ENCODE measurements at regions not wholly inside any gene's neighbourhood (a gene's known extent, or its start where the extent isn't known, plus 50 kb on each side); places are given as distances from the start of the nearest gene placed in this dataset.
"Not testable (repeated sequence)": the region's sequence is repeated elsewhere in the genome, so short reads cannot be mapped to it uniquely, and the experiment has no call there.

DNA sequence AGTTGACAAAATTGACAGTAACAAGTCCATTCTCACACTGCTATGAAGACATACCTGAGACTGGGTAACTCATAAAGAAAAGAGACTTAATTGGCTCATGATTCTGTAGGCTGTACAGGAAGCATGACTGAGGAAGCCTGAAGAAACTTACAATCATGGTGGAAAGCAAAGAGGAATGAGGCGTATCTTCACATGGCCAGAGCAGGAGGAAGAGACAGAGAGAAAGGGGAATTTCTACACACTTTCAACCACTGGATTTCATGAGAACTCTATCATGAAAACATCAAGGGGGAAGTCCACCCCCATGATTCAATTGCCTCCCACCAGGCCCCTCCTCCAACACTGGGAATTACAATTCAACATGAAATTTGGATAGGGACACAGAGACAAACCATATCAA, 758.4 kb upstream of the SLITRK1 start:
- no peak for DNase-seq

DNA sequence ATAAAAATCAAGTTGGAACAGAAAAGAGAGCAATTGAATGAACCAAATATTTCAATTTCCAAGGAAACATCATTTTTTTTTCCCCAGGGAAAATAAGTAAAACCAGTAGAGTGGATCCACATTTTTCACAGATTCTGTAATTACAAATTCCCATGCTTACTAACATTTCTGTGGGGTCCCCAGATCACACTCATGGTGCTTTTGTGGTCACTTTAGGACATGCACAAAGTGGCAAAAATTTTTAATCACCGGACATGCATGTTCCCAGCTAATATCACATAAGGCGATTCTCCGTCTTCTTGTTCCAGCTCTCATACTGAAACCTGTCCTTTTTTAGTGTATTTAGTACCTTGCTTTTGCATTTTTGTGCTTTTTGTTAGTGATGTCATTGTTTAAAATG, 748.2 kb upstream of the SLITRK1 start:
- no peak for DNase-seq

DNA sequence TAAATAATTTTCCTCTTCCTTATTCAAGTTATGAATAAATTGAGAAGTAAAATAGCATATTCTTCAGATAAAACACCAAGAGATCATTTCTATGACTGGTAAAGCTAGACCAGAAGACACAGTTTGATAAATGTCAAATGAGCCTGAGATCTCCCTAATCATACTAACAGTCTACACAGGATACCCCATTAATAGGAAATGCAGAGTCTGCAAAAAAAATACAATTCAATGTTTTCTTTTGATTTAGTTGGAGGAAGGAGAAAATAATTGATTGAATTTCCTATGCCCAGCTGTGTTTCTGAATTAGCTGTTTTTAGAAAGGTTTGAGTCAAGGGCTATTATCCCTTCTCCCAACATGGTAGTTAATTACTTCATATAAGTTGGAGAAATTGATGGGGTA, 734.6 kb upstream of the SLITRK1 start:
- DNase-seq = no peak

DNA sequence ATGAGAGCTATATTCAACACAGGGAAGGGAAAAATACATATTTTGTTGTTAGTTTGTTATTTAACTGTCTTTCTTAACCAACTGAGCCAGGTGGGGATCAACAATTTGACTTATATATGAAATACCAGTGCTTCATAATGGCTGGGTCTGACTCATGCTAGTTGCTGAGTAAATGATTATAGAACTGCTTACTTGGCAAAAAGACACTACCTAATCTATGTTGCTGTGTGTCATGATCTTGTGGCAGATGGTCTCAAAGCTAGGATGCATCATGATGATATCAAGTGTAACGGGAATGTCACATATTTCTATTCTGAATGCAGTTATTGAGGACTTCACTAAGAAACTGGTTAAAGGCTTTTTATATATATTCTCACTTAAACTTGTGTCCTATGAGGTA, 727.4 kb upstream of the SLITRK1 start:
- DNase-seq = no peak

DNA sequence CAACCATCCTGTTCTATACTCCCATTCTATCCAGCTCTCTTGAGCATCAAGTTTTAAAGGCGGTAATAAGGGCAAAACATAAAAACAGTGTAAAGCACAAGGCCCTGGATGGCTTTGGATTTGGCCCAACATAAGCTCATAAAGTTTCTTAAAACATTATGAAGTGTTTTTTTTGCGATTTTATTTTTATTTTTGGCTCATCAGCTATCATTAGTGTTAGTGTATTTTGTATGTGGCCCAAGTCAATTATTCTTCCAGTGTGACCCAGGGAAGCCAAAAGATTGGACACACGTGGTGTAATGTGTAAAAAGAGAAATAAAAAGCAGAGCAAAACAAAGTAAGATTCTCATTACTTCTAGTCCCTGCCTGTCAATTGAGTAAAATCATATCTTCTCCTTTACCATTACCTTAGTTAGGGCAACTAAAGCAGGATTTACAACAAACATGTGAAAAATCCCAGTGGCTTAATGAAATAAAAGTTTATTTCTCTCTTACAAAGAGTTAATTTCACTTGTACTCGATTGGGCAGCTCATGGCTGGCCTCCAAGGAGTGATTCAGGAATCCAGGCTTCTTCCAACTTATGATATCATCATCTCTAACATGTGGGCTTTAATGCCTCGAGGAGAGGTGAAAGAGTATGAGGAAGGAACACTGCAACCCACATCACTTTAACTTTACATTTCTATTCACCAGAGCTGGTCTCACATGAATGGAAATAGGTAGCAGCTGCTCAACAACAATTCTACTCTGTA, 725.2 kb upstream of the SLITRK1 start:
- no peak for DNase-seq

DNA sequence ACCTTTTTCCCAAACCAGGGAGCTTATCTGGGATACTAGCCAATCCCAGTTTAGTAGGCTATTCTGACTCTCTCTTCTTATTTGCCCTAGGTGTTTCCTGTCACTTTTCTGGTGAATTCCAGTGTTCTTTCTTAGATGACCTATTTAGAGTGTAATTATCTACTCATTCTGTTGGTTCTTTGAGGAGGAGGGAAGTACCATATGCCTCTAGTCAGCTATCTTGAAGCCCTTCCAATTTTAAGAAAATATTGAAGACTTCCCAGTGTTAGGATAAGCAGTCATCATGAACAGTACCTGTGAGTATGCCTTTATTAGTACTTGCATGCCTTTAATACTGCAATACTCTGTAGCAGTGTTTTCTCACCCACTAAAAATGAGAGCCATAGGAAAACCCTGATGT, 724.3 kb upstream of the SLITRK1 start:
- no peak for DNase-seq

DNA sequence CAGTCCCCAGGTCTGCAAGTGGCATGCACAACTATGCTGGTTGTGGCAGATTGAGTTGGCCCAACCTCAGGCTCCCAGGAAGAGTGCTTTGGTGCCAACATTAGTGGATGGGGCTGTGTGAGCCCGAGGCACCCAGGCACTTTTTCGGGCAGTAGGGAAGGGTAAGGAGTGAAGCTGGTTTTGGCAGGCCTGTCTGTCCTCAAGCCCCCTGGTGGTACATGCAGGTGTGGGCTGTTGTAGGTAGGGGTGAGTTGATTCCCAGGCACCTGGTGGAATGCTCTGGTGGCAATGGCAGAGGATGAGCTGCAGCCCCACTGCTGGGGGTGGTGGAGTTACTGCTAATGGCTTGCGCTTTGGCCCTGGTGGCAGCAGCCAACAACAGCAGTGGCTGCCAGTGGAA, 723.7 kb upstream of the SLITRK1 start:
- no peak for DNase-seq

DNA sequence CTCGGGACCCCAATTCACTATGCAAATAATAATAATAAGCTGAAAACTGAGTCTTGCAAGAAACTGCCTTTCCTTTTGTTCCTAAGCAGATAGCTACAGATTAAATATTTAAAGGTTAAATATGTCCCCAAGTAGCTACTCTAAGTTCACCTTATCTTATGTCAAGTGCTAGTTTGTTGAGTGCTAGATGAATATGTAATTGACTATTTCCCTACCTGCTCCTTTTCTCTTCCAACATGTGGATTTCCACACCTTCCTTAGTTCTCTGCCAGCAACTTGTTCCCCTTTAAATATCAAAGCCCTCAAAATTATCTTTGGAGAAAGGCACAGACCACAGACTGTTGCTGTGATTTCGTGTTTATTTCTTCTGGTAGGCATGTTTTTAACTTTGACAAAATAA, 709.2 kb upstream of the SLITRK1 start:
- DNase-seq = no peak

DNA sequence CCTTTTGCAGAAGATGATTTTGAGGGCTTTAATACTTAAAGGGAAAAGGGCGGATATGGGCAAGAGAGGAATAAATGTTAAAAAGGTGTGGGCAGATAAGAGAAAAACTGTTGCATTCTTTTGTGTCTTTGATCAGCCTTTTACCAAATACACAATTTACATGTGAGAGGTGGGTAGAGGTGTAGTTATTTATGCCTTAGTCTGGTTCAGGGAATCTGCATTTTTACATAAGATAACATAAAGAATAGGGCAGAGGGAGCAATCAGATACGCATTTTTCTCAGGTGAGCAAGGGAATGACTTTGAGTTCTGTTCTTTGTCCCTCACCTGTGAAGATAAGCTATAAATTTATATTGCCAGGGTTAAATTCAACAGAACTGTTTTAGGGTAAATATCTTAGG, 708.4 kb upstream of the SLITRK1 start:
- no peak for DNase-seq

DNA sequence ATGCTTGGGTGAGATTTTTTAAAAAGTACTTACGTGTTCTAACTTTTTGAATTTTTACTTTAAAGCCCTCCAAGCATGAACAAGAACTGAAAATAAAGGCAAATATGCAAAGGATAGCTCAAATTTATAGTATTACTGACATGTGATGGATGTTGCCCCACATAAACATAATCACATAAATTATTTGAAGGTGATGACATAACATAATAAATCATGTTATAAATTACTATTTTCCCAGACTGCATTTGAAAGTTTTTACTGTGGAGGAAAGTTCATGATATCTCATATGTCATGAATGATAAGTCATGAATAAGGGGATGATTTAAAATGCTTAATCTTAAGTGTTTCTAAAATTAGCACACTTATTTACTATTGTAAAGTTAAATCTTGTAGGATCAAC, 705.7 kb upstream of the SLITRK1 start:
- no peak for DNase-seq

DNA sequence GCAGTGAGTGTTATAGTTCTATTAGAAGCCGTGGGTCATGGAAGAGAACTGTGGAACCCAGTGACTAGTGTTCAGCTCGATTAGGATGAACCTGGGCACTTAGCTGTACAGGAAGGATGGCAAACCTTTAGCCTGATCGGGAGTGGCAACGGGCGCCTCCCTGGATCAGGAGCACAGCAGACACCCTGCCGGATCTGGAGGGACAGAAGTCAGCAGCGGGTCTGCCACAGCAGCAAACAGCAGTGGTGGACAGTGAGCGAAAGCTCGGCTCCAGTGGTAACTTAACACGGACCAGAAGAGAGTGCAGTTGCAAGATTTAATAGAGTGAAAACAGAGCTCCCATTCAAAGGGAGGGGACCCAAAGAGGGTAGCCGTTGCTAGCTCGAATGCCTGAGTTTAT, 697.6 kb upstream of the SLITRK1 start:
- not testable (repeated sequence) for DNase-seq

DNA sequence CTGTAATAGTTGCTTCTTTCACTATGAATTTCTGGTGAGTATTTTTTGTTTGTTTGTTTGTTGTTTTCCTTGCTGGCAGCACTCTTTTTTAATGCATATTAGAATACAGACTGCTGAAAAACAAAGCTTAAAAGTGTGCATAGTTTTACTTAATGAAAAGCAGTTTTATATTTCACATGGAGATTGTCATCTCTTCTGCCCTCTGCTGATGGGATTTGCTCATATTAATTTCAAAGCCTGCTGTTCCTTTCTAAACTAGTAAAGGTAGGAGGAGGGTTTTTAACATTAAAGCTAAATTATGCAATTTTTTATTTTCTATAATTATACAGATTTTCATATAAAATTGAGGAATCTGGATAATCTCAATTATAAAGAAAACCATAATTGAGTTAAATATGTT, 692.6 kb upstream of the SLITRK1 start:
- DNase-seq = no peak

DNA sequence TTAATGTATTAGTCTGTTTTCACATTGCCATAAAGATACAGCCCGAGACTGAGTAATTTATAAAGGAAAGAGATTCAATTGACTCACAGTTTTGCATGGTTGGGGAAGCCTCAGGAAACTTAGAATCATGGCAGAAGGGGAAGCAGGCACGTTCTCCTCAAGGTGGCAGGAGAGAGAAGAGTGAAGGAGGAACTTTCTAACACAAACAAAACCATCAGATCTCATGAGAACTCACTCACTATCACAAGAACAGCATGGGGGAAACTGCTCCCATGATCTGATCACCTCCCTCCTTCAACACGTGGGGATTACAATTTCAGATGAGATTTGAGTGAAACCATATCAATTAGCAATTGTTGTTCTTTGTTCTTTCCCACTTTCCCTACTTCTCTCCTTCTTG, 689.0 kb upstream of the SLITRK1 start:
- no peak for DNase-seq

DNA sequence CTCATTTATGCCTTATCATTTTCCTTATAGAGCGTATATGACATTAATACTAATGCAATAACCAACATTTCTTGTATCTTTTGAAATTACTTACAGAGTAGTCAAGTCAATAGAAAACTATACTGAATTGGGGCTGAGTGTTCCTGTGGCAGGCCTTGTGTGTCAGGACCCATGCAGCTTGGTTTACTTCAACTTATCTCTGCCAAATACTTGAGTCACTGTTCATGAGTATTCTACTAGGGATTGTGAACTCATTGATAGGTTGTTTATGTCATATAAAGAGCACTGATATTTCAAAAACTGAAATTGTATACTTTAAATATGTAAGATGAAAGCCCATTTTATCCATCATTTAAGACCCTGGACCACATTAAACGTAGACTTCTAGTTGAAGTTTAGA, 688.6 kb upstream of the SLITRK1 start:
- DNase-seq = no peak

DNA sequence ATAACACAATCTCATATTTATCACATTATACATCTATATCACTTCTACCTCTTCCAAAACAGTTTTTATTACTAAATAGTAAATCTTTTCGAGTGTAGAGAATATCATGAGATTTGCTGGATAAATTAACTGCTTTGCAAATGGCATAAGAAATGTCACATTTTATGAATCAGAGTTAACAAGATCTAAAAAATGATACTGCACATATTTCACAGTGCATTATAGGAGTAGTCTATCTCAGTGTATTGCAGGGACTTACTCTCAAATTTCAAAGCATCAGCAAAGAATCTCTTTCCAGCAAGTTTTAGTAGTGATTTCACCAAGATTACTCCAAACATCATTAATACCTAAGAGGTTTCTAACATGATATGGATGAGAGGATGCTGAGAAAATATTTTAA, 687.1 kb upstream of the SLITRK1 start:
- no peak for DNase-seq

DNA sequence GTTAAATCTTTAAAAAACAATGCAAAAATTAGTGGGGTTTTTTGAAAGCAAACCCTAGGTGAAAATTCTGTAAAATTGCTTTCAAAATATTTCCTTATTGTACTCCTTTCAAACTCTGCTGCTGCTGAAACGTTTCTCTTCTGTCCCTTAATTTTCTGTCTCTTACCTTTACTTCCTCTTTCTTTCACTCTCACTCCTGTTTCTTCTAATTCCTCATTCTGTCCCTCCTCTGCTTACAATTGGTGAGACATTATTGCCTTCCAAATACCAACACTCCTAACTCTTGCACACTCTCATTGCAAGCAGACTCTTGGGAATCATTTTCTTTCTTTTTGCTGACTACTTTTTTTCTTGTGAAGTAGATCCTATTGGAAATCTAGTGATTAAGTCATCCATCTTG, 685.6 kb upstream of the SLITRK1 start:
- no peak for DNase-seq

DNA sequence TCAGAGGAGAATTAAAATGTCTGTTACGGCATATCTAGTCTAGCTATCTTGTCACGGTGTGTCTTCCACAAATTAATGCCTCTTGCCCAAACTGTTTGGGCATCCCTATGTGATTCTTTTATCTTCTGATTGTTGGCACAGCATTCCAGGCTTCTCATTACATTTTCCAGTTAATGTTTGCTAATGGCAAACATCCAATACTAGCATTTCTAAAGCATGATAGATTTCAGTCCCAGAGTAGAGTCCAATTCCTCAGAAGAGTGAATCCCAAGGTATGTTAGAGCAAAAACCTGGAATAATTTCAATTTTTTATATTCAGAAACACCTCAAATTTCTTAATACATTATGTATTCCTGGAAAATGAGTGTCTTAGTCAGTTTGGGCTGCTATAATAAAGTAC, 684.5 kb upstream of the SLITRK1 start:
- DNase-seq = no peak

DNA sequence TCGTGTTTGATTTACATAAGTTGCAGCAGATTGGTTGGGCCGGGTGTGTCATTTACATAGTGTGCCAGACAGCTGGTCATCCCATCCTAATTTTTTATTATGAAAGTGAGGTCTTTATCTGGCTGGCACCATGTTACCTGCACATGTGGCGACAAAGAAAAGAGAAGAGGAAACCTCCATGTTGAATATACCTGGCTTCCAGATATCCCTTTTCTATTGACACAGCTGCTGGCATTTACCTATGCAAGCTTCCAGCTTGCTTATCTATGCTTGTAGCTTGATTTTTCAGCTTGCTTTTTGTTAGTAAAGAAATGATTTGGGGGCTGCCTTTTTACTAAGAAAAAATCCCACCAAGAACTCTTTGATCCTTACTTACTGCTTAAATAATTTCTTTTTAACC, 681.3 kb upstream of the SLITRK1 start:
- no peak for DNase-seq

DNA sequence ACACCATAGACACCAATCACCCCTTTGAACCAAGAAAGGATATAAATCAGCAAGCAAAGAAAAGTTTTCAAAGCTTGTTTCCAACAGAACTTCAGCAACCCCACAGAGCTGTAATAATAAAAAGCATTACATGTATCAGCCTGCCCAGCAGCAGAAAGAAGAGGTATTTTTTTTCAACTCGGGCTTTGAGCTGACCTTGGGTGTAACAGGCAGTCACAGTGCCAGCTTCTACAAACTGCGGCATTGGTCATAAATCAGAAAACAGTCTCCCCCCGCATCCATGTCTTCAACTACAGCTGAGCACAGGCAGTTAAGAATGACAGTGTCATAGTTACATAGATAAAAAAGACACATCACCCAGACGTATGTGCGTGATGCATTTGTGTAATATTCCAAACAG, 671.0 kb upstream of the SLITRK1 start:
- no peak for DNase-seq

DNA sequence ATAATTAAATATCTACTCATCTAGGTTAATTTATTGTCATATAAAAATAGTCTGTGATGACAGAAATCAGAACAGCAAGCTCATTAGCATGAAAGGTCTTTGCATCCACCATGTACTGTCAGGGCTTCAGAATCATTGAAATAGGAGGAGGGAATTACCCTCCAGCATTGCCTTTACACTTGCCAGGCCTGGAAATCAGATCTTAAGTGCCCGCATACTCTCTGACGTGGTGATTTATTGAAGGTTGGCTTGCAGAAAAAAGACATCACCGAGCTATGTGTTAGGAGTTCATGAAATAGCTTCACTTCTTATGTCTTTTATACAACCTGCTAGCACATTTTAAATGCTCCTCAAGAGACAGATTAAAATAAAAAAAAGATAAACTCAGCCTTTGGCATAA, 661.7 kb upstream of the SLITRK1 start:
- no peak for DNase-seq

DNA sequence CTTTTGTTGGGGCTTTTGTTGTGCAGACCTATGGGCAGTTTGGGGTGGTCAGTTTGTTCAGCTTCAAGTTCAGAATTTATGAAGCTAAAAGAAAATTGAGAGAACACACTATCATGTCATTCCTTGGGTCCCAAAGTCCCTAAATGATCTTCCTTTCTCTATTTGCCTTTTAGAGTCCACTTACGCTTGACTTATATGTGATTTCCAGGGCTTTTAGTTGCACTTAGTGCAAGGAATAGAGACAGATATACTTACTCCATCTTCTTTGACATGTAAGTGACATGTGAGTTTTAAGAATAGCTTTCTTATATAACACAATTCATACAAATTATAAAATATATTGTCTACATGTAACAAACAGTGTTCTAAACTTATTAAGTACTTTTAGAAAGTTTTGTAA, 660.1 kb upstream of the SLITRK1 start:
- no peak for DNase-seq

DNA sequence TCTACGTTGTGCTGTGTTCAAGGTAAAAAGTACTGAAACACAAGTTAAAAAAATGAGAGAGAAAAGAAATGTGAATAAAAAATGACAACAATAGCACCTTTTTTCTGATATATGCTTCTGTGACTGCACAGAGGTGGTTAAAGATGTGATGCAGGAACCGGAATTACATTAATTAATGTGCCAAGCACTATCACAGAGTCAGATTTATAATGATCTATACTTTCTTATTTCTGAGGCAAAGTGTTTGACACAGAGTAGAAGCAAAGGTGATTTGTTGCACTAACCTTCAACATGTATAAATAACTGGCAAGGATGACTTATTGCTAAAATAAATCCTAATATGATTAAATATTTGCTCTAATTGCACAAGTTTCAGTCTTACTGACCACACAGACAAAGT, 654.6 kb upstream of the SLITRK1 start:
- no peak for DNase-seq

DNA sequence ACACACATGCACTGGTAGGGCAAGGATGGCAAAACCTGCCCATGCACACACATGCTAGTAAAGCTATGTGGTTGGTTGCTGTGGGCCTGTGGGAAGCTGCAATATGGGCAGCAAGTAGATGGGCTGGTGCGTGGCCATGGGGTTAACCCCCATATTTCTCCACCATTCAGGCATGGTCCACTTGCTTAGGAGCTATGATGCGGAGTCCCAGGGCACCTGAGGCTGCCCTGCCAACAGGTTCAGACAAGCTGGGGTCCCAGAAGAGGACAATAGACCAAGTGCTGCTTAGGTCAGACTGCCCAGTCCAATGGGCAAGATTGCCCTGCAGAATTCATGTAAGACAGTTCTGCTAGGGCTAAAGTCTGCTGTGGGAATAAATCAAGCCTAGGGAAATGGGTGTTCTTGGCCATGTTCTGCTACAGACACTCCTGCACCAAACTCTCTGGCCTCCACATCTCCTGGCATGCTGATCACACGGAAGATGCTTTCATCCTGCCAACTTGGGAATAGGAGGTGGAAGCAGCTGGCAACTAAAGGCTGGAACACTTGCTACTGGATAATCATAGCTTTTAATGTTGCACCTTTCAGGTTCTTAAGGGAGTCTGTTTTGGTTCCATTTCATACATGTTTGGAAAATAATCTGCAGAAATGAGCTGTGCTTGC, 646.3 kb upstream of the SLITRK1 start:
- no peak for DNase-seq

DNA sequence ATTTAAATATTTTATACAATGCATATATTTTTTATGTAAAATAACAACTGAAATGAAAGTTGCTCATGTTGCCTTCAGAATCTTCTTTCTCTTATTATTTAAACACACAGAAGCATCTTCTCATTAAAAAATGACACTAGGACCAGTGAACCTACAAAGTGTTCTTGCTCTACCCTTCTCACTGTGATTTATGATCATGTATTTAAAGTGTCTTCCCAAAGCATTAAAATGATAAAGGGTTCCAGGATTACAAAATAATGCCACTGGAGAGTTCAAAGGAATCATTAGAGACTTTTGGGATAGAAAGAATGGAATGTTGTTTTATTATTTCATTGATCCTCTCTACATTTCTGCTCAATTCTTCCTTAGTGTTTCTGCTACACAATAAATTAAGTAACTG, 643.6 kb upstream of the SLITRK1 start:
- no peak for DNase-seq

DNA sequence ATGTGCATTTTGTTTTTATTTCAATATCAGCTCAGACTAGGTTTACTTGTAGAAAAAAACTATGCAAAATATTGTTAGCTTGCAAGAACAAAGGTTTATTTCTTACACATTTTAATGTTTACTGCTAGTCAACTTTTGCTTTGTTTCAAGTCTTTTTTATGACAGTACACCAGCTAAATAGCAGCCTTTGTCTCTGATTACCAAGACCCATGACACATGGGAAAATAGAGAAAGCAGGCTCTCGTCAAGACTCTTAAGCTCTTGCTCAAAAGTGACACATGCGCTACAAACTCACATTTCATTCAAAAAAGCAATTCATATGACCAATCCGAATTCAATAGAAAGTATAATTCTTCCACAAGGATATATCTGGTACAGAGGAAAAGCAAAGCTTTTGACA, 642.3 kb upstream of the SLITRK1 start:
- DNase-seq = no peak
